Brain microvascular endothelial cell (primary cell): ENCODE measurements at regions not wholly inside any gene's neighbourhood (a gene's known extent, or its start where the extent isn't known, plus 50 kb on each side); places are given as distances from the start of the nearest gene placed in this dataset.

Source experiments
- DNase-seq: peaks from one replicate; pipeline ENCODE4 v3.0.0-alpha.2; 2020
- H3K27ac ChIP-seq: fragments of 250-450 bp; sonication (Bioruptor Pico); 2 replicates; pipeline ENCODE4 v1.5.1; 2020; ENCODE audit warnings: mild to moderate bottlenecking, moderate library complexity
- H3K27me3 ChIP-seq: fragments of 250-450 bp; sonication (Bioruptor Pico); replicated peaks from 2 replicates; pipeline ENCODE4 v1.5.1; 2020; ENCODE audit warnings: mild to moderate bottlenecking
- H3K36me3 ChIP-seq: fragments of 250-450 bp; sonication (Bioruptor Pico); replicated peaks from 2 replicates; pipeline ENCODE4 v1.5.1; 2020; ENCODE audit warnings: mild to moderate bottlenecking
- H3K4me3 ChIP-seq: 2 replicates; pipeline ENCODE4 v1.5.1; 2011; ENCODE audit warnings: low read depth, mild to moderate bottlenecking, control low read depth, low read length, moderate library complexity
- in situ Hi-C: cut with HindIII; loops from 2 replicates; pipeline ENCODE4 v1.10.0; 2017; ENCODE audit warnings: low sequenced_read_pairs, low pct_ligation_motif_present
- TF ChIP-seq, protein P1 (sequence below): IDR thresholded peaks from 2 replicates; pipeline ENCODE4 v1.5.1; 2011; ENCODE audit warnings: low read depth, mild to moderate bottlenecking, moderate library complexity, low read length, control low read depth, inconsistent platforms; ENCODE audit errors: missing control alignments

DNA sequence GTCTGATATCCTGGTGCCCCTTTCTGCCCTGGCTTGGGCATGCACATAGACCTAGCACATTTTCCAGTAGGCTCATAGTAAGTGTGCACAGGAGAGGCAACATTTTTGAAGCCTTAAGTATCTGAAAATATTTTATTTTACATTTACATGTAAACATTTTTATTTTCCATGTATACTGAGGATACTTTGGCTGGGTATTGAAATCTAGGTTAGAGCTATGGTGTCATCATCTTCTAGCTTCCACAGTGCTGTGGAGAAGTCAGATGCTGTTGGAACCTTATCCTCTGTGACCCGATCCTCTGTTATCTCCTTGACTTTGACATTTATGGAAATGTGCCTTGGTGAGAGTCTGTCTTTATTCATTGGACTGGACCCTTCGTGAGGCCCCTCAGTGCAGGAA is 74.1 kb downstream of the PLXNA1 start:
- in situ Hi-C loops = no loop called here
- Histone ChIP-seq H3K27ac (no peak overlapping the region), H3K36me3 (no peaks in the 10 kb centered on the region), H3K4me3 (no peak overlapping the region), H3K27me3 (no peaks in the 10 kb centered on the region)
- DNase-seq = no peak
- TF ChIP-seq, protein P1, sequence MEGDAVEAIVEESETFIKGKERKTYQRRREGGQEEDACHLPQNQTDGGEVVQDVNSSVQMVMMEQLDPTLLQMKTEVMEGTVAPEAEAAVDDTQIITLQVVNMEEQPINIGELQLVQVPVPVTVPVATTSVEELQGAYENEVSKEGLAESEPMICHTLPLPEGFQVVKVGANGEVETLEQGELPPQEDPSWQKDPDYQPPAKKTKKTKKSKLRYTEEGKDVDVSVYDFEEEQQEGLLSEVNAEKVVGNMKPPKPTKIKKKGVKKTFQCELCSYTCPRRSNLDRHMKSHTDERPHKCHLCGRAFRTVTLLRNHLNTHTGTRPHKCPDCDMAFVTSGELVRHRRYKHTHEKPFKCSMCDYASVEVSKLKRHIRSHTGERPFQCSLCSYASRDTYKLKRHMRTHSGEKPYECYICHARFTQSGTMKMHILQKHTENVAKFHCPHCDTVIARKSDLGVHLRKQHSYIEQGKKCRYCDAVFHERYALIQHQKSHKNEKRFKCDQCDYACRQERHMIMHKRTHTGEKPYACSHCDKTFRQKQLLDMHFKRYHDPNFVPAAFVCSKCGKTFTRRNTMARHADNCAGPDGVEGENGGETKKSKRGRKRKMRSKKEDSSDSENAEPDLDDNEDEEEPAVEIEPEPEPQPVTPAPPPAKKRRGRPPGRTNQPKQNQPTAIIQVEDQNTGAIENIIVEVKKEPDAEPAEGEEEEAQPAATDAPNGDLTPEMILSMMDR = no peak

- TF ChIP-seq, protein P1 = no peak
- Histone ChIP-seq H3K36me3 (no peaks in the 10 kb centered on the region), H3K4me3 (no peak overlapping the region), H3K27me3 (no peaks in the 10 kb centered on the region), H3K27ac (no peak overlapping the region)
- in situ Hi-C loops = no loop called here
- DNase-seq = no peak
Observed at GRCh38 chr3:127059072-127059471, 76.2 kb downstream of the PLXNA1 start.

- in situ Hi-C loops = no loop called here
- Histone ChIP-seq H3K27ac (no peak overlapping the region), H3K4me3 (no peak overlapping the region), H3K27me3 (no peaks in the 10 kb centered on the region), H3K36me3 (no peaks in the 10 kb centered on the region)
- TF ChIP-seq, protein P1 = no peak
- DNase-seq = no peak
Observed at GRCh38 chr3:127061641-127062040, 78.7 kb downstream of the PLXNA1 start.

DNA sequence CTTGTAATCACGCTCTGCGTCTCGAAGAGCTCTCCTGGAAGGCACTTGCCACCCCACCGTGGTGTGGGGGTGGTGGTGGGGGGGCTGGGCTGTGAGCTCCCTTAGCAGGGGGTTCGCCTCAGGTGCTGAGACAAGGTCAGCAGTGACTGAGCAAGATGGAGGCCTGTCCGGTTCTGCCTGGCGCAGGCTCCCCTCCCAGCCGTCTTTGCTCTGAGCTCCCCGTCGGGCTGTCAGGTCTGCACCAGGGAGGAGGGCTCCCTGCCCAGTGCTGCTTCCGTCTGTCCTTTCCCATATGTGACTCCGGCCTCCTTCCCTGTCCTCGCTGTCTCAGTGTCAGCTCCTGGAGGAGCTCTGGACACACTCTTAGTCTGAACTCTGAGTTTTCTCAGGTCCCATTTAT is 80.0 kb downstream of the PLXNA1 start:
- Histone ChIP-seq H3K4me3 (no peak overlapping the region), H3K36me3 (no peaks in the 10 kb centered on the region), H3K27ac (no peak overlapping the region), H3K27me3 (no peaks in the 10 kb centered on the region)
- no peak for DNase-seq
- TF ChIP-seq, protein P1 = no peak
- in situ Hi-C loops = no loop called here

- H3K36me3 ChIP-seq = no peaks in the 10 kb centered on the region
- H3K27ac ChIP-seq = no peak overlapping the region
- no peak overlapping the region for H3K4me3 ChIP-seq
- in situ Hi-C loops = no loop called here
- TF ChIP-seq, protein P1 = no peak
- no peaks in the 10 kb centered on the region for H3K27me3 ChIP-seq
- DNase-seq = no peak
Observed at GRCh38 chr3:127063916-127064315, 81.0 kb downstream of the PLXNA1 start.

- peak; percentile 41 for DNase-seq
- Histone ChIP-seq H3K27me3 (no peaks in the 10 kb centered on the region), H3K4me3 (no peak overlapping the region), H3K27ac (no peak overlapping the region), H3K36me3 (no peaks in the 10 kb centered on the region)
- in situ Hi-C loops = no loop called here
- TF ChIP-seq, protein P1 = no peak
Observed at GRCh38 chr3:127064391-127065137, 81.6 kb downstream of the PLXNA1 start.
